Tibial nerve (tissue), 3 donors: ENCODE measurements at regions not wholly inside any gene's neighbourhood (a gene's known extent, or its start where the extent isn't known, plus 50 kb on each side); places are given as distances from the start of the nearest gene placed in this dataset.

Experiments used
- EP300 ChIP-seq, 2 donors: sonication (generic); formaldehyde crosslinking; IDR thresholded peaks; one replicate each; pipeline ENCODE4 v1.6.1; 2017; ENCODE audit warnings: antibody characterized with exemption in 2 of 2, mild to moderate bottlenecking in 1 of 2
- POLR2A ChIP-seq, 2 donors: fragments of 450-650 bp; IDR thresholded peaks; one replicate each; pipeline ENCODE4 v1.6.1; 2017; ENCODE audit warnings: antibody characterized with exemption in 2 of 2, mild to moderate bottlenecking in 2 of 2, moderate library complexity in 2 of 2

GRCh38 chr2:198961547-198961946 is 496.2 kb downstream of the SATB2 start:
- TF ChIP-seq POLR2A (IDR thresholded peaks at IDR 0.05): no peak
- TF ChIP-seq EP300 (IDR thresholded peaks at IDR 0.05): no peak
